EH (cell line): ENCODE measurements at regions not wholly inside any gene's neighbourhood (a gene's known extent, or its start where the extent isn't known, plus 50 kb on each side); places are given as distances from the start of the nearest gene placed in this dataset.

Experiments
- DNase-seq: peaks from one replicate; pipeline ENCODE4 v3.0.0-alpha.2; 2015; ENCODE audit warnings: low read depth

- DNase-seq = no peak
These were observed 972.7 kb downstream of the BRD1 start for GRCh38 chr22:48855013-48855412.

- no peak for DNase-seq
These were observed 973.9 kb downstream of the BRD1 start for GRCh38 chr22:48853627-48854240.

- no peak for DNase-seq
These were observed 975.6 kb downstream of the BRD1 start for GRCh38 chr22:48851933-48852549.

- no peak for DNase-seq
These were observed 976.9 kb downstream of the BRD1 start for GRCh38 chr22:48850658-48851287.

- no peak for DNase-seq
These were observed 977.6 kb downstream of the BRD1 start for GRCh38 chr22:48849963-48850657.

GRCh38 chr22:48849219-48849912 lies 978.3 kb downstream of the BRD1 start:
- DNase-seq = no peak

GRCh38 chr22:48846200-48846599 lies 981.5 kb downstream of the BRD1 start:
- no peak for DNase-seq

GRCh38 chr22:48845356-48845936 lies 982.2 kb downstream of the BRD1 start:
- no peak for DNase-seq

- no peak for DNase-seq
These were observed 983.5 kb downstream of the BRD1 start for GRCh38 chr22:48844056-48844675.

GRCh38 chr22:48843640-48844039 lies 984.0 kb downstream of the BRD1 start:
- no peak for DNase-seq

- DNase-seq = no peak
These were observed 984.7 kb downstream of the BRD1 start for GRCh38 chr22:48842976-48843375.

- DNase-seq = no peak
These were observed 985.1 kb downstream of the BRD1 start for GRCh38 chr22:48842583-48842945.

- DNase-seq = no peak
These were observed 985.6 kb downstream of the BRD1 start for GRCh38 chr22:48841881-48842582.

- DNase-seq = no peak
These were observed 987.3 kb downstream of the BRD1 start for GRCh38 chr22:48840112-48840949.

GRCh38 chr22:48838846-48839730 lies 988.6 kb downstream of the BRD1 start:
- no peak for DNase-seq

GRCh38 chr22:48838376-48838775 lies 989.3 kb downstream of the BRD1 start:
- no peak for DNase-seq

GRCh38 chr22:48837341-48837935 lies 990.2 kb downstream of the BRD1 start:
- DNase-seq = no peak

- DNase-seq = no peak
These were observed 990.9 kb downstream of the BRD1 start for GRCh38 chr22:48836673-48837340.
